Ishikawa (cell line): ENCODE measurements at regions not wholly inside any gene's neighbourhood (a gene's known extent, or its start where the extent isn't known, plus 50 kb on each side); places are given as distances from the start of the nearest gene placed in this dataset.

ENCODE experiments used
- CEBPB ChIP-seq: IDR thresholded peaks from 2 replicates; pipeline ENCODE4 v1.6.1; 2012
- CREB1 ChIP-seq: IDR thresholded peaks from 2 replicates; pipeline ENCODE4 v1.6.1; 2012; ENCODE audit warnings: low read depth
- EGR1 ChIP-seq: IDR thresholded peaks from 2 replicates; pipeline ENCODE4 v1.6.1; 2012
- EP300 ChIP-seq: IDR thresholded peaks from 2 replicates; pipeline ENCODE4 v1.6.1; 2012; ENCODE audit warnings: borderline replicate concordance
- FOXM1 ChIP-seq: IDR thresholded peaks from 2 replicates; pipeline ENCODE4 v1.6.1; 2012; ENCODE audit warnings: low read depth, borderline replicate concordance
- MAX ChIP-seq: IDR thresholded peaks from 2 replicates; pipeline ENCODE4 v1.6.1; 2012
- NFIC ChIP-seq: IDR thresholded peaks from 2 replicates; pipeline ENCODE4 v1.6.1; 2012
- RAD21 ChIP-seq: IDR thresholded peaks from 2 replicates; pipeline ENCODE4 v1.6.1; 2012; ENCODE audit warnings: low read depth
- REST ChIP-seq: IDR thresholded peaks from 2 replicates; pipeline ENCODE4 v1.6.1; 2012; ENCODE audit warnings: low read depth, mild to moderate bottlenecking
- TAF1 ChIP-seq: IDR thresholded peaks from 2 replicates; pipeline ENCODE4 v1.6.1; 2012; ENCODE audit warnings: low read depth, mild to moderate bottlenecking
- TCF12 ChIP-seq: IDR thresholded peaks from 2 replicates; pipeline ENCODE4 v1.6.1; 2012; ENCODE audit warnings: low read depth
- USF1 ChIP-seq: IDR thresholded peaks from 2 replicates; pipeline ENCODE4 v1.6.1; 2012
- YY1 ChIP-seq: IDR thresholded peaks from 2 replicates; pipeline ENCODE4 v1.6.1; 2012; ENCODE audit warnings: low read depth
- ZBTB7A ChIP-seq: IDR thresholded peaks from 2 replicates; pipeline ENCODE4 v1.6.1; 2012; ENCODE audit warnings: low read depth

GRCh38 chr2:172195836-172196376 lies 93.2 kb upstream of the DLX2 start:
- TF ChIP-seq REST (no peak), EGR1 (no peak), TAF1 (no peak), NFIC (no peak), EP300 (no peak), USF1 (no peak), MAX (no peak), RAD21 (no peak), TCF12 (no peak), YY1 (no peak), CREB1 (no peak), FOXM1 (no peak), CEBPB (no peak), ZBTB7A (no peak)
